ENCODE measurements at regions not wholly inside any gene's neighbourhood (a gene's known extent, or its start where the extent isn't known, plus 50 kb on each side); places are given as distances from the start of the nearest gene placed in this dataset.

- TF ChIP-seq, protein P1, sequence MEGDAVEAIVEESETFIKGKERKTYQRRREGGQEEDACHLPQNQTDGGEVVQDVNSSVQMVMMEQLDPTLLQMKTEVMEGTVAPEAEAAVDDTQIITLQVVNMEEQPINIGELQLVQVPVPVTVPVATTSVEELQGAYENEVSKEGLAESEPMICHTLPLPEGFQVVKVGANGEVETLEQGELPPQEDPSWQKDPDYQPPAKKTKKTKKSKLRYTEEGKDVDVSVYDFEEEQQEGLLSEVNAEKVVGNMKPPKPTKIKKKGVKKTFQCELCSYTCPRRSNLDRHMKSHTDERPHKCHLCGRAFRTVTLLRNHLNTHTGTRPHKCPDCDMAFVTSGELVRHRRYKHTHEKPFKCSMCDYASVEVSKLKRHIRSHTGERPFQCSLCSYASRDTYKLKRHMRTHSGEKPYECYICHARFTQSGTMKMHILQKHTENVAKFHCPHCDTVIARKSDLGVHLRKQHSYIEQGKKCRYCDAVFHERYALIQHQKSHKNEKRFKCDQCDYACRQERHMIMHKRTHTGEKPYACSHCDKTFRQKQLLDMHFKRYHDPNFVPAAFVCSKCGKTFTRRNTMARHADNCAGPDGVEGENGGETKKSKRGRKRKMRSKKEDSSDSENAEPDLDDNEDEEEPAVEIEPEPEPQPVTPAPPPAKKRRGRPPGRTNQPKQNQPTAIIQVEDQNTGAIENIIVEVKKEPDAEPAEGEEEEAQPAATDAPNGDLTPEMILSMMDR (tag by site-specific recombination; IDR thresholded peaks at IDR 0.05) = no peak
- TF ChIP-seq OVOL3 (tag by site-specific recombination; IDR thresholded peaks at IDR 0.05) = no peak
- no peak for TF ChIP-seq ZNF391 (tag by site-specific recombination; IDR thresholded peaks at IDR 0.05; ENCODE audit: borderline replicate concordance, low read depth)
- TF ChIP-seq IKZF3 (tag by site-specific recombination; IDR thresholded peaks at IDR 0.05) = no peak
- TF ChIP-seq ZNF830 (tag by site-specific recombination; IDR thresholded peaks at IDR 0.05; ENCODE audit: low read depth) = no peak
- no peak for TF ChIP-seq EGR2 (tag by site-specific recombination; IDR thresholded peaks at IDR 0.05; ENCODE audit: low read depth)
- no peak for TF ChIP-seq ZNF555 (tag by site-specific recombination; conservative IDR thresholded peaks at IDR 0.05)
- TF ChIP-seq, protein P2, sequence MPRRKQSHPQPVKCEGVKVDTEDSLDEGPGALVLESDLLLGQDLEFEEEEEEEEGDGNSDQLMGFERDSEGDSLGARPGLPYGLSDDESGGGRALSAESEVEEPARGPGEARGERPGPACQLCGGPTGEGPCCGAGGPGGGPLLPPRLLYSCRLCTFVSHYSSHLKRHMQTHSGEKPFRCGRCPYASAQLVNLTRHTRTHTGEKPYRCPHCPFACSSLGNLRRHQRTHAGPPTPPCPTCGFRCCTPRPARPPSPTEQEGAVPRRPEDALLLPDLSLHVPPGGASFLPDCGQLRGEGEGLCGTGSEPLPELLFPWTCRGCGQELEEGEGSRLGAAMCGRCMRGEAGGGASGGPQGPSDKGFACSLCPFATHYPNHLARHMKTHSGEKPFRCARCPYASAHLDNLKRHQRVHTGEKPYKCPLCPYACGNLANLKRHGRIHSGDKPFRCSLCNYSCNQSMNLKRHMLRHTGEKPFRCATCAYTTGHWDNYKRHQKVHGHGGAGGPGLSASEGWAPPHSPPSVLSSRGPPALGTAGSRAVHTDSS (tag by site-specific recombination; IDR thresholded peaks at IDR 0.05) = no peak
- no peak for TF ChIP-seq ZNF174 (tag by site-specific recombination; IDR thresholded peaks at IDR 0.05)
- no peak for TF ChIP-seq SETDB1 (IDR thresholded peaks at IDR 0.05; ENCODE audit: insufficient read length, low read length)
Measured at GRCh38 chr15:35667908-35668307, 121.9 kb upstream of the DPH6 start.

Data from HEK293 (cell line).